TTC549 (cell line): ENCODE measurements at regions not wholly inside any gene's neighbourhood (a gene's known extent, or its start where the extent isn't known, plus 50 kb on each side); places are given as distances from the start of the nearest gene placed in this dataset.

ENCODE experiments used
- FAIRE-seq: peaks from 2 replicates; lab custom pipeline; 2012; peaks lifted over from hg19 to GRCh38; lab: Jason Lieb, UNC

DNA sequence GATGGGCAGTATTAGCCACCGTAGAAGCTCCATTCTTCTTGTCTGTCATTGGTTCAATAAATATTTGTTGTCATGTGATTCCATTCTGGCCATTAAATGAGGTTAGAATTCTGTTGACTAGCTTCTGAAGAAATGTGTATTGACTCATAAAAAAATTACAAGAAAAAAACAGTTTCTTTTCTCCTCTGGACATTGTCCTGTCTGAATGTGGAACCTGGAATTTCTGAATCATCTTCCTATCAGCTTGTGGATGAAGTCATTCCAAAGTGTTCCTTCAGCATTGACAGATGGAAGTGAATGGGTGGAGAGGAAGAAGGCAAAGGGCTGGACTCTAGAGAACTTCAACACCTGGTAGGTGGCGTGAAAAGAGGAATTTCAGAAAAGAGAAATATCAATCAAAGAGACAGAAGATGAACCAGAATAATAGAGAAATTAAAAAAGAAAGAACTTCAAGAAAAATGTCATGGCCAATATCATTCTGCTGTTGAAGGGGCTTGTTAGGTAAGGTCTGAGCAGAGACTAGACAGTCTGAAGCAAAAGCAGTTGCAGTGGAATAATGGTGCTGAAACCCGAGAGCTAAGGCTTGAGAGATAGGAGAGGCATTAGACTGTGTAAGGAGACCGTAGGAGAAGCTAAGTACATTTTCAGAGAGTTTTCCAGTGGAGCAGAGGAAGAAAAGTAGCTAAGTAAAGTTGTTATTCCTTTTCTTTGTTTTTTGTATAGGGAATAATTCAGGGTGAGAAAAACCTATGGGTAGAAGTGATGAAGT is 806.6 kb downstream of the SQOR start:
- FAIRE-seq = no peak

DNA sequence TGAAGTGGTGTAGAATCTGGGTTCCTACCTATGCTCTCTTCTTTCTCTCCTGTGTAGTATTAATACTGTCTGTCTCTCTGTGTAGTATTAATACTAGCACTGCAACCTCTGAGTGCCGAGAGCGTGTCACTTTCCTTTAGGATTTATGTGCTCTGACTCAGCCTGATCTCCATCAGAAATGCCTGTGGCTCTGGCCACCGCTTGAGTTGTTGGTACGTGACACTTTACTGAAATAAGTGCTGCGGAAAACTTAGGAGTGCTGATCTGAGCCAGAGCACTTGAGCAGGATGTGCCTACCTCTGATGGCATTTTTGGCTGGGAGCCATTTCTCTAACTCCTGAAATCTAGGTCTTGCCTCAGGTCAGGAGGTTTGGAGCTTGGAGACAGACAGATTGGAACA is 807.4 kb downstream of the SQOR start:
- no peak for FAIRE-seq

DNA sequence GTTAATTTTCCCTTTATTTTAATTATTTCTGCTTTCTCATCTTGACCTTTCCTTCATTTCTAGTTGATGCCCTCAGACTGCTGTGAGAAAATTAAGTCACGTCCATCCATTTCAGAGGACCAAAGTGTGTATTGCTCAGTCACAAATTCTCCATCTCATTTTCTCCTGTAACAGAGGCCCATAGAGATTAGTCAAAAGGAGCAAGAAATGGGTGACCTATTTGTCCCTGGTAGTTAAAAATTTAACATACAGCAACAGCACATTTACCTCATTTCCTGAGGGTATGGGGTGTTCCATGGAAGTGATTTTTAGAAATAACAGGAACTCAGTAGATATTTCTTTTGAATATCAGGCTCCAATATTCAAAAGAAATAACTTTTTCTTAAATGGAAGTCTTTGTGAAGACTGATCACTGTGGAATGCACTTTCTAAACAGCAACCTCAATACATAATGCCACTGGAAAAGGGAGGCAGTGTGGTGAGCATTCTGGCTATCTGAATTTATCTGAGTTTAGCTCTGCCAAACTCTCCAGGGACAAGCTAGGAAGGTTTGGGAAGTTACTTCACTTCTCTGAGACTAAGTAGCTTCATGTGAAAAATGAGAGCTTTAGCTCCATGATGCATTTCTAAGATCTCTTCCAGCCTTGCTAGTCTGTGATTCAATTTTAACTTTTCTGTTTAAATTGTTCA is 808.2 kb downstream of the SQOR start:
- FAIRE-seq = no peak

DNA sequence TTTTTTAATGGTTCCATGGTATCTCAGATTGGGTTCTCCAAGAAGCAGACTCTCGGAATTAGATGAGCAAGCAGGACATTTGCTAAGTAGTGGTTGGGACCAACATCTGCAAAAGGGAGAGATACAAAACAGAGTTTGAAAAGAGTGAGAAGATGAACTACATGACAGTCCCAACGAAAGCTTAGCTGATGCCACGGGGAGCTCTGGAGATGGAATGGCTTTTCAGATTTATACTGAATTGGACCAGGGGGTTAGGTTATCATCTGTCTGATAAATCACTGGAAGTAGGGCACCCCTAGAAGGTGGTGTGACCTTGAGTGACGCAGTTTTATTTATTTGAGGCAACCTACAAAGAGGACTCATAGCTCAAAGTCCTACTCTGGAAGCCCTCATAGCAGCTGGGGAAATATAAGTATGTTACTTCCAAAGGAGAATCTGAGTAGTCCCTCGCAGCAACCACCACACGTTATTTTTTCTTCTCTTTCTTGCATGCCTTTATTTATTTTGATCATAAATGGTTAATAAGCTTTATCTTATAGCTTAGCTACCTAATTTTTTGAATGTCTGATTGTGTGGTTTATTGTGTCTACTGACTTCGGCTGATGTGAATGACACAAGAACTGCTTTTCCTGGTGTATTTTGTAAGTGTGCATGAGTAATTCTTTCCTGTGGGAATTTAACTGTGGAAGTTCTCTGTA is 815.4 kb downstream of the SQOR start:
- FAIRE-seq = no peak

DNA sequence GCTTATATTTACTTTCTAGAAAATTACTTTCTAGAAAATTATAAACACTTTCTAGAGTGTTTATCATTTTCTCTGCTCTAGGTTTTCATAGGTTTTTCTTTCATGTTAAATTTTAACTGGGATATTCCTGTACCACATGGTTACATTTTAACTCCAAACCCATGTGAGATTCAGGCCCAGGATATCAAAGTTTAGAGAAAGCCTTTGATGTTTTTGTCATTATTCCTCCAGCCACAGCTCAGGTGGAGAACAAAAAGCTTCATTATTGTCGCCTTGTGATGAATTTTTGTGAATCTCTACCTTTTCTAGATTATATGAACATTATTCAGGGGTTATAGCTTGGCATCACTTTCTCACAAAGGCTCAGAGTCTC is 816.0 kb downstream of the SQOR start:
- no peak for FAIRE-seq

DNA sequence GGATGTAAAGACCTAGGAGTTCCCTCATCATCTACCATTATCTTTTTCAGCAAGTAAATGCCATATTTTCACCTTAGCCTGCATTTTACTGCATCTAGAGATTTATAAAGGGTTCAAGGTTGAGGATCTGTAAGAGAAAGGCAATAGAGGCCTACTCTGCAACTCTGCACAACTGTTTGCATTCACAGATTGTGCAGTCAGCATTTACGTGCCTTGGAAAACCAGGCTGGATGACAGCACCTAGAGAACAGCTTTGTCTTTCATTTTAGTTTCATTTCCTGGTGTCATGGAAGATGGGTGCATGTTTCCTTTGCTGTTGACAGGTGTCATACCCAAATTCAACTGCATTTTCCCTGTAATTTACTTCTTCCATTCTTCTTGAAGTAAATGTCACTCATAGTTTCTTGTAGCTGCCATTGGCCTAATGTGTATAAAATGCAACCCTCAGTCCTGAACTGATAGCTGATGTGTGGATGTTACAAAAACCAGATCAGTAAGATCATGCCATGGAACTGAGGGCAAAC is 817.5 kb downstream of the SQOR start:
- FAIRE-seq = no peak

DNA sequence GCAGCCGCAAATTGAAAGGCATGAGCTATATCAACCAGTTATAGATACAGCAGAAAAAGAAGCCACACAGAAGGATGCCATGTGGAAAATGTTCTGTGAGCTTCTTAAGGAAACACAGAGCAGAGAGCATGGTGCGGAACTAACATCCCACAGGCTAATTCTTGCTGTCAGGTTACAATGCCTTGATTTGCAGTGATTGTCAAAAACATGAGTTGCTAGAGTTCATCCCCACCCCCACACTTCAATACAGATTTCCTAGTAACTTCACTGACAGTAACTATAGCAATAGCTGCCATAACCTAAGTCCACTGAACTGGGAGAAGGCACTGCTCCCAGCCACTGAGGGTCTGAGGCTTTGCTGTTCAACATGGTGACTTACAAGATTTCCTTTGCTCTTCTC is 821.6 kb downstream of the SQOR start:
- FAIRE-seq = no peak

DNA sequence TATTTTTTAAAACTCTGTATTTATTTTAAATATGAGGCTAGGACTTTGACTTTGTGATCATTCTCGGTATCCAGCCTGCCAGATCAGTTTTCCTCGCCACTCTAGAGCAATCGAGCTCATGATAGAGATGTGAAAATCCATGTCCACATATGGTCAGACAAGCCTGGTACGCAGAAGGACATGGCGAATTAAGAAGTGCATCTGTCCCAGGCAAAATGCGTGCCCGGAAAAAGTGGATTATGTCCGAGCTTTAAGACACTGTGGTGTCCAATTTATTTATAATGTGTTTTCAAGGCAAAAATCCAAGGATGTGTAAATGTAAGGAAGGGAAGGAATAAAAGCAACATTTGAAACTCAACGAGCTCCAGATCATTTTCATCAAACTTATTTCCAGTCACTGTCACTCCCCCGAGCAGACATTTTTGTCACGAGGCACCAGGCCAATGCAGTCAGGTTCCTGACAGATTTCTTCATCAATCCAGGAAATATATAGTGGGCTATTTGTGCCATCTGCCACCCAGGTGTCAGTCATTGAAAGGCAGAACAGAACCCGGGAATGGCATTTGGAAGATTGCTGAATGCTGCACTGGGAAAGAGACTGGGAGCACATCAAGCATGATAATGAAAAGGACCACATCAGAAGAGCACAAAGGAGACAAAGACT is 825.7 kb downstream of the SQOR start:
- FAIRE-seq = no peak

DNA sequence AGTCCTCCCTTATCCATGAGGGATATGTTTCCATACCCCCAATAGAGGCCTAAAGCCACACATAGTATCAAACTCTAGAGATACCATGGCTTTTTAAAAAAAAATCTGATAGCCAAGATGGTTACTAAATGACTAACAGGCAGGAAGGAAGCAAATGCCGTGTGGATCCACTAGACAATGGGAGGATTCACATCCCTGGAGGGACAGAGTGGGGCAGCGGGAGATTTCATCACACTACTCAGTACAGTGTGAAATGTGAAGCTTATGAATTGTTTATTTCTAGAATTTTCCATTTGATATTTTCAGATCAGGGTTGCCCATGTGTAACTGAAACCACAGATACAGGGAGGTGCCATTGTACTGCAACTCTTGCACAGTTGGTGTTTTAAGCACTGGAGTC is 826.6 kb downstream of the SQOR start:
- FAIRE-seq = no peak

DNA sequence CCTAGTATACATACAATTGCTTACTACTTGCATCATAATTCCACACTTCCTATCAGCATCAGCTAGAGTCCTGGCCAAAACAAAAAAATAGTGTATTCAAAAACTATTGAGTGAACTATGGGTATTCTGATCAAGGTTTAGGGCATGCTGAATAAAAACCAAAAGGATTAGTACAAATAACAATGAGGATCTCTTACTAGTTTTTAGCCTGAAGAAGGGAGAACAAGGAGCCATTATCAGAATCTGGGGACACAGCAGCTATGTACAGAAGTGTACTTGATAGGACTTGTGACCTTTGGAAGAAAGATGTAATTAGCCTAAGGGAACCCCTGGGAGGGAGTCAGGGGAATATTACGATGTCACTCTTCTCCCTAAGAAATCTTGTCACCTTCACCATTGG is 832.2 kb downstream of the SQOR start:
- FAIRE-seq = no peak

DNA sequence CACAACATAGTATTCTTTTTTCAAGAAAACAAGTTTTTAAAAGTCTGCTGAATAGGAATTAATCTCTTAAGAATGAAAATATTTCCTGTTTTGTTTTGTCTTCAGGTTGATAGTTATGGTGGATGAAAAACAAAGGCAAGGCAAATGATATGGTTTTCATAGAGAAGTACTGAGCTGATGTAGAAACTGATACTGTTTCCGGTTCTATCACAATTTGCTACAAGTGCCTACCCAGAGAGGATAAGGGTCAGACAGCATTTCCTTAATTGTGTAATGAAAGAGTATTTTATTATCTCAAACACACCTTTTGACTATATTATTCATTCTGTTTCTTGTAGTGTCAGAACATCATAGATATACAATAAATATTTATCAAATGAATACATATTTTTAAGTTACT is 836.3 kb downstream of the SQOR start:
- FAIRE-seq = no peak

DNA sequence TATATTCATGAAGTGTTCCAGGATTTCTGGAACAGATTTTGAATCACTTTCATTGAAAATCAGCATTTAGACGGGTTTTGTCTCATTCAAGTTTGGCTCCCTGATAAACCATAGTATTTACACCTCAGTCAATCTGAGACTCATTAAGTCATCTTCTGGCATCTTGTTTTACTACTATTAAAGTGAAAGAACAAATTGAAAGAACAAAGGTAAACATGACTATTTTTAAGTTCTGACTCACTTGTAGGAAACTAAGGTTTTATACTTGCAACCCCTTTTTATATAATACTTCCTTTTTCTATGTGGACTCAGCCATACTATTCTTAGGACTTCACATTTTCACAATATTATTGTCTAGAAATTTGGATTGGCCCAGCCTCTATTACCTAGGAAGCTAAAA is 854.4 kb downstream of the SQOR start:
- FAIRE-seq = no peak

DNA sequence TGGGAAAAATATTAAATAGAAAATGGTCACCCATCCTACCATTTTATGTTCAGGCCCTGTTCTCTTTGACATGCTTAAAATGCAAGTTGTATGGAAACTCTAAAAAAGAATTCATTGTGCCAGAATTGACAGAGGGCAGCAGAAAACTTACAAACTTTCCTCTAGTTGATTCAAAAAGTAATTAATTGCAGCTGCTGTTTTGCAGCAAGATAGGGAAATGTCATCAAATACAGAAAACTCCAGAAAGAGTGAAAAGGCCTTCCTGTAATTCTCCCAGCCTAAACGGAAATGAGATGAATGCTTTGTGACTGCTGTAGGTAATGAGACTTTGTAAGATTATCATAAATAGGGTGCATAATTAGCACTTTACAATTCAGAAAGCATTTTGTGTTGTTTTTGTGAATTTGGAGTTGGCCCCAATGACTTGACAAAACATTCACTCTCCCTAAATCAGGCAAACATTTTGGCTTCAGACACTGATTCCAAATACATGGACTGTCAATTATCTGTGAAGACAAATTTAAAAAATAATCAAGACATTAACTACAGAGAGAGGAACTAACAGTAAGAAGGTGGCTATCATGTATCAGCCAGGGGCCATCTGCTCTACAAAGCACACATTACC is 861.8 kb downstream of the SQOR start:
- FAIRE-seq = no peak

DNA sequence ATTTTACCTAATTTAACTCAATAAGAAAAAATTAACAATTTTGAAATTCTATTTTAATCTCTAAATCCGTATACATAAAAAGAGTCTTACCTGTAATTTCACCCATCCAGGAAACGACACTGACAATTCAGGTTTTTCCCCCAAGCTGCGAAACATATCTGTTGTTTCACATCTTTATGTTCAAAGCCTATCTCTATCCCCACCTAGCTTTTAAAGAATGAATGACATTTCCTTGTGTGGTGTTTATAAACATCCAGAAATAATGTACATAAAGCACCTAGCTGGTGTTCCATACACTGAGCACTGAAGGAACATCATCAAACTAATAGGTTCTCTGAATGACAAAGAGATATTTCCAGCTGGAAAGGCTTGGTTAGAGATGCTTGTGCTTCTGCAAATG is 867.8 kb downstream of the SQOR start:
- no peak for FAIRE-seq

DNA sequence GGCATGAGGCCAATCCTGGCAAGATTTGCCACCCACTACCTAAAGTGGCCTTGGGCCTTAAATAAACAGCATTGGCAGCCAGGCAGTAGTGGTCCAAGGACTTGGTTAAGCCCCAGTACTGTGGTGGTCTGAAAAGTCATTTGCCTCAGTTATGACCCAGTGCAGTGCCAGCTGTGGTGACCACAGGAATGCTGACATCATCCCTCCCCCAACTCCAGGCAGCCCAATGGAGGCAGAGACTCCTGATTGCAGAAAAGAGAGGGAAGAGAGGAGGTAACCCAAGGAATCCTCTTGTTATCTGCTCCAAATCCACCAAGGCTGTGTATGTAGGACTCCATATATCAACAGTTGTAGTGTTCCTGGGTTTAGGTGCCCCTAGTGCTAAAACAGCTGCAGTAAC is 883.6 kb downstream of the SQOR start:
- no peak for FAIRE-seq

DNA sequence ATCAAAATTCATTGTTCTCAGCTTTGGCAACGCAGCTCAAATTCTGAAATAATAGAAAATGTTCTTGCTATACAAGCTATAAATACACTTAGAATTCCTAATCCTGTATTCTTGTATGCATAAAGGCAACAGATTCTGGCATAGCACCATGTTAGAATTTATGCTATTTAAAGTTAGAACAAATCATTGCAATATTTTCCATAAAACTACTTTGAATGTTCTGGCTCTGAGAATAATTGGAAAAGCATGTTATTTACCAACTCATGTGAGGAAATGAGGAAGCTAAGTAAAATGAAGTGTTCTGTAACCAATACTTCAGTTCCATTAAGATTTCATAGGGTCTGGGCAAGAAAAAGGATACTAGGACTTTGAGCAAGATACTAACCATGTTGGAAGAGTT is 888.9 kb downstream of the SQOR start:
- no peak for FAIRE-seq

DNA sequence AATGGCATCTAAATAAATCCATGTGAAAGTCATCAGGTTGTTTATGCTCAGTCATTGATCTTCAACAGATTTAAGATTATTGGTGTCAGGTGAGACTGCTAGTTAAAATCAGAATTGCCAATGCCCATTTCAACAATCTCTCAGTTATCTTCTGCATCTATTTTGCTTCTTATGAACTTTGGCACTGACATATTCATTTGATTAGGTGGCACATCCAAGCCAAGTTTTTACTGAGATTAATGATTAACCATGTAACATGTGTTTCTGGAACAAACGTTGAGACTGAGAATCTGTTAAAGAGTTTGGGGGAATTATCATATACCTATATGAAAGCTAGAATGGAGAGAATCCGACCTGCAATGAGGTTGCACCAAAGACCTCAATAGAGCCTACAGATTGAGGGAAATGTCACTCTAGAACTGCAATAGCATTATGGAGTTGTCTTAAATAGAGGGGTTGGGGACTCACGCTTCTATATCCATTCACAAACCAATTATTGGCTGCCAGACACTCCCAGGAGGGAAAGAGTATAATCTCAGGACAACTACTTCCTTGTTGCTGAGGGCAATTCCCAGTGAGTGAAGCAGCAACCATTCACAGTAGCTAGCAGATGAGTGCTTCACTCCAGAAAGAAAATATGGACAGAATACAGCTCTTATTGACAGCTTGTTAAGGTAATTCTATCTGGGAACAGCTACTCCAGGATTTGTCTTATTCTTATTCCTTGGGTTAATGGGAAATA is 891.3 kb downstream of the SQOR start:
- FAIRE-seq = no peak

DNA sequence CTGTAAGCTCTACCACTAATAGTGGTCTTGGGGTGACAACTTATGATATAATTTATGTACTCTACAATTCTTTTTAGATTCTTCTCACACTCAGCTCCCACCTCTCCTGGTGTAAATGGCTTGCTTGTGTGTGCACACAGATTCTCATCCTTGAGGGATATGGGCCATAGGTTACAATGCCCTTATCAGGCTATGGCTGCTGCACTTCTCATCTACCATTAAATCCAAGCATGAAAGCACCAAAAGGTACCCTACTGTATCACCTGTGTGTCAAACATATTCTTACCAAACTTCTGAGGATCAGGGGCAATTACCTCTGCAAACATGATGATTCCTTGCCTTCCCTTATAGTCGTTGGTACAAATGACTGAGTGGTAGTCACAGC is 891.9 kb downstream of the SQOR start:
- no peak for FAIRE-seq

DNA sequence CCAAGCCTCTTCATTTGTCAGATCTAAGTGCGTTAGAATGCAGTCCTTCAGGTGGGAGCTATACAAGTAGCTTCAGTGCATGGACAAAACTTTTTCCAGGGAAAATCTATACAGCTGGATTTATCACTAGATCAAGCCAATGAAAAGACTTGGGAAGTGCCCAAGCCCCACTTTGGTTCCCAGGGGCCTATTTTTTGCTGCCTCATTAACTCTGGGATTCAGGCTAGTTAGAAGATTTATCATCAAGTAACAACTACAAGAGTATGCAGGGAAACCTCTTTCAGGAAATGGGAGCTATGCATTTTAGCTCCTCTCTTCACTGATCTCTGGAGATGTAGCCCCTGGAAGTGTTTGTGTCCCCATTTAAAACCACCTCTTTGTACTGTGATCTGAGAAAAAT is 908.8 kb downstream of the SQOR start:
- FAIRE-seq = no peak

DNA sequence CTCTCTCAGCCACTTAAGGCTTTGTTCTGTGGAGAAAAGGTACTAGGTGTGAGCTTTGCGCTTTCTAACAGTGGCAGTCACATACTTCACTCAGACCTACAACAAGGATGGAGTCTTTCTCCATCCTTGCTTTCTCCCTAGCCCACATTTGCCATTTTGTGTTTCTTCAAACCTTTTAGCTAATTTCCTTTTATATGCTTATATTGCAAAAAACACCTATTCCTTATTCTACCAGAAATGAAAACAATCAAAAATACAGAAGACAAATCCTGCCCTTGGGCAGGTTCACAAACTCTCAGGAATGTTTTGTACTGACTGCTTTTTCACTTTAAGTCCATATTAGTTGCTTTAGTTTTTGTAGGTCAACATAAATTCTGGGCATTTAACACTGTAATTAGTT is 914.2 kb downstream of the SQOR start:
- no peak for FAIRE-seq

DNA sequence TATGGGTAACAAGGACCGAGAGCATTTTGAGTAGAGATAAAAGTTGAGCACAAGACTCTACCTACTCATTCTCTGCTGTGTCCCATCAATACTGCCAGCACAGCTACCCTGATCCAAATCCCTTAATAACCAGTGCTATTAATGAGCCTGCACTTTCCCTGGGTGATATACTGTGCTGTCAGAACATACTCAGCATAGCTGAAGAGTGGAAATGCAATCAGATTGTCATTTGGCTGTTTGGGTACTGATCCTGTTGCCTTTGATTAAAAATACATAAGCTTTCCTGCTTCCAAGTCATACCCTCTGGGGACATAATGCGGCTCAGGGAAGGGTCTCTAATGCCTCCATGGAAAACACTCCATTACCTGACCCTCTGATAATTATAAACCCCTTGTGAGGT is 917.5 kb downstream of the SQOR start:
- FAIRE-seq = no peak

DNA sequence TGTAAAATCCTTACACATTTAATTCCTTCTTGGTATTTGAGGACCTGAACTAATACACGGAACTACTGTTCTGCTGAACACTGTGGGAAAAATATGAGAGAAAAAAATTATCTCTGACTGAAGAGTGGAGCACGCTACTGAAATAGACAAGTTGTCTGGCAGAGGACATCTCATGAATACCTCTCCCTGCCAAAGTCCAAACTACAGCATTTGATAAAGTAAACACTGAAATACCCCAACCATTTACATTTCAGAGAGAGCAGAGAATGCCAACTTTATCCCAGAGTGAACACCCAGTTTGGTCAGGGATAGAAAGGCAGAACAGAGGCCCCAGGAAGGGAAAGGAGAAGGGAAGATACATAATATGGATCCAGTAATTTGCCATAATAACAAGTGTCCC is 920.7 kb downstream of the SQOR start:
- FAIRE-seq = no peak
